Tibial artery (tissue), 4 donors: ENCODE measurements at regions not wholly inside any gene's neighbourhood (a gene's known extent, or its start where the extent isn't known, plus 50 kb on each side); places are given as distances from the start of the nearest gene placed in this dataset.
"Not testable (repeated sequence)": the region's sequence is repeated elsewhere in the genome, so short reads cannot be mapped to it uniquely, and the experiment has no call there.

Experiments
- DNase-seq, 2 donors: peaks; one replicate each; pipeline ENCODE4 v3.0.0-alpha.2; 2019
- H3K27ac ChIP-seq, 2 donors: fragments of 200-600 bp; sonication (generic) in 1 of 2; 1 replicate in 1 of 2; 2 replicates in 1 of 2; pipeline ENCODE4 v1.5.1; 2018 to 2019; ENCODE audit warnings: mild to moderate bottlenecking in 1 of 2
- H3K27me3 ChIP-seq, 2 donors: fragments of 200-600 bp; sonication (generic) in 1 of 2; one replicate each; pipeline versions ENCODE4 v1.5.1 to v1.6.0; 2016 to 2019
- H3K36me3 ChIP-seq, 3 donors: fragments of 200-600 bp; sonication (generic) in 2 of 3; one replicate each; pipeline ENCODE4 v1.5.1; 2016 to 2019; ENCODE audit warnings: mild to moderate bottlenecking in 2 of 3
- H3K4me1 ChIP-seq, 4 donors: fragments of 200-600 bp; sonication (generic) in 2 of 4; 1 replicate in 3 of 4; 2 replicates in 1 of 4; pipeline ENCODE4 v1.5.1; 2016 to 2019
- H3K4me3 ChIP-seq, 2 donors: fragments of 200-600 bp; sonication (generic) in 1 of 2; 1 replicate in 1 of 2; 2 replicates in 1 of 2; pipeline ENCODE4 v1.5.1; 2018 to 2019; ENCODE audit warnings: mild to moderate bottlenecking in 2 of 2
- H3K9me3 ChIP-seq, 3 donors: fragments of 200-600 bp; sonication (generic) in 1 of 3; one replicate each; pipeline ENCODE4 v1.5.1; 2016 to 2019
- CTCF ChIP-seq, 2 experiments: fragments of 200-600 bp in 1 of 2; fragments of 450-650 bp in 1 of 2; IDR thresholded peaks; one replicate each; pipeline ENCODE4 v1.5.1; 2017 to 2019; ENCODE audit warnings: antibody characterized with exemption in 2 of 2, mild to moderate bottlenecking in 1 of 2, moderate library complexity in 1 of 2
- intact Hi-C: fragments of 100-400 bp; cut with DNase I; formaldehyde crosslinking; loops from one replicate; pipeline ENCODE4 v1.15.0; 2023; ENCODE audit warnings: low total_unique reads

GRCh38 chr4:20065952-20066351, 185.8 kb upstream of the SLIT2 start:
- Histone ChIP-seq H3K27me3 (no peaks in the 10 kb centered on the region), H3K4me3 (no peak overlapping the region), H3K27ac (no peak overlapping the region), H3K36me3 (no peaks in the 10 kb centered on the region), H3K4me1 (no peaks in the 10 kb centered on the region), H3K9me3 (no peaks in the 10 kb centered on the region)
- no peak for DNase-seq
- intact Hi-C loops: loop anchor here (5.0 kb wide), 1 partner anchor 356 kb away; no protein-coding TSS in a partner anchor
- TF ChIP-seq CTCF (IDR thresholded peaks at IDR 0.05): no peak

GRCh38 chr4:20062857-20063256, 188.8 kb upstream of the SLIT2 start:
- DNase-seq, H3K9me3 ChIP-seq, H3K4me3 ChIP-seq, H3K27ac ChIP-seq, H3K36me3 ChIP-seq, H3K27me3 ChIP-seq, H3K4me1 ChIP-seq, intact Hi-C loops: not testable (repeated sequence)

GRCh38 chr4:20062054-20062453, 189.7 kb upstream of the SLIT2 start:
- Histone ChIP-seq H3K27me3 (no peaks in the 10 kb centered on the region), H3K27ac (no peak overlapping the region), H3K9me3 (no peaks in the 10 kb centered on the region), H3K4me3 (no peak overlapping the region), H3K4me1 (no peaks in the 10 kb centered on the region), H3K36me3 (no peaks in the 10 kb centered on the region)
- DNase-seq: no peak
- intact Hi-C loops: no loop called here
- no peak for TF ChIP-seq CTCF (IDR thresholded peaks at IDR 0.05)

GRCh38 chr4:20050768-20051167, 200.9 kb upstream of the SLIT2 start:
- no peaks in the 10 kb centered on the region for H3K27me3 ChIP-seq
- no peaks in the 10 kb centered on the region for H3K9me3 ChIP-seq
- intact Hi-C loops: no loop called here
- no peak overlapping the region for H3K27ac ChIP-seq
- no peak for TF ChIP-seq CTCF (IDR thresholded peaks at IDR 0.05)
- H3K36me3 ChIP-seq: no peaks in the 10 kb centered on the region
- no peak overlapping the region for H3K4me3 ChIP-seq
- no peaks in the 10 kb centered on the region for H3K4me1 ChIP-seq
- no peak for DNase-seq

- DNase-seq: no peak
- Histone ChIP-seq H3K4me1 (no peaks in the 10 kb centered on the region), H3K27ac (no peak overlapping the region), H3K9me3 (no peaks in the 10 kb centered on the region), H3K36me3 (no peaks in the 10 kb centered on the region), H3K4me3 (no peak overlapping the region), H3K27me3 (no peaks in the 10 kb centered on the region)
- no peak for TF ChIP-seq CTCF (IDR thresholded peaks at IDR 0.05)
- intact Hi-C loops: no loop called here
These were observed 201.8 kb upstream of the SLIT2 start for GRCh38 chr4:20049889-20050288.

GRCh38 chr4:20046931-20047677, 204.6 kb upstream of the SLIT2 start:
- H3K36me3 ChIP-seq: no peaks in the 10 kb centered on the region
- no peaks in the 10 kb centered on the region for H3K9me3 ChIP-seq
- H3K27me3 ChIP-seq: no peaks in the 10 kb centered on the region
- no peak for DNase-seq
- H3K4me1 ChIP-seq: no peaks in the 10 kb centered on the region
- intact Hi-C loops: no loop called here
- TF ChIP-seq CTCF (IDR thresholded peaks at IDR 0.05): no peak
- no peak overlapping the region for H3K4me3 ChIP-seq
- H3K27ac ChIP-seq: no peak overlapping the region
